ENCODE measurements at regions not wholly inside any gene's neighbourhood (a gene's known extent, or its start where the extent isn't known, plus 50 kb on each side); places are given as distances from the start of the nearest gene placed in this dataset.

DNA sequence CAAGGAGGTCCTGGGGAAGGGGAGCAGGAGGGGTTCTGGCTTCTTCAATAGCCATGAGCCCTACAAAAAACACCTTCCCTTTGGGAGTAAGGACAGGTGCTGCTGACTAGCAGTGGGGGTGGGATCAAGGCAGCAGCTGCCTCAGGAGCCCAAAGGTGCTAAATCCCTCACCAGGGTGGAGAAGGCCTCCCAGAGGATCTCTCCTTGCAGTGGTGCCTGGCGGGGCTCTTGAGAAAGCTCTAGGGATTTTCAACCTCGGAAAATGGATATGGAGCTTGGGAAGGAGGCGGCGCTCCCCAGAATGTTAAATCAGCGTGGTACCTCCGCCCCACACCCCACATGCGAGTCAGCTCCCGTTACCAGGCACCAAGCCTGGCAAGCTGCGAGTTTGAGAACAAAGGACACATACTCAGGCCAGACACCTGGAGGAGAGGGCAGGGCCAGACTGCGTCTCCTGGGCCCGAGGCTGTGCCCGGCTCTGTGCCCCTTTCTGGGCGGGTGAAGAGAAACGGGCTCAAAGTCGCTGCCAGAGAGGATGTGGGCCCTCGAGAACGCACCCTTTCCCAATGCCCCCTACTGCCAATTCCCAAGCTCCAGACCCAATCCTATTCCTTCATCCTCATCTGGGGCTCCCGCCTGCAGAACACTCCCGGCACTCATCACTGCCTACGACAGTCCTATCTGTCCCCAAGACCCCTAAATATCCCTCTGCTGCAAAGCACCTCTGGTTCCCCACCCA lies 139.0 kb downstream of the BRD1 start (continued):
- TF ChIP-seq ZNF749 (CRISPR knock-in tag; IDR thresholded peaks at IDR 0.05; ENCODE audit: borderline replicate concordance) (no peak), ELF4 (CRISPR knock-in tag; IDR thresholded peaks at IDR 0.05; ENCODE audit: borderline replicate concordance) (no peak)
- TF ChIP-seq, protein P1, sequence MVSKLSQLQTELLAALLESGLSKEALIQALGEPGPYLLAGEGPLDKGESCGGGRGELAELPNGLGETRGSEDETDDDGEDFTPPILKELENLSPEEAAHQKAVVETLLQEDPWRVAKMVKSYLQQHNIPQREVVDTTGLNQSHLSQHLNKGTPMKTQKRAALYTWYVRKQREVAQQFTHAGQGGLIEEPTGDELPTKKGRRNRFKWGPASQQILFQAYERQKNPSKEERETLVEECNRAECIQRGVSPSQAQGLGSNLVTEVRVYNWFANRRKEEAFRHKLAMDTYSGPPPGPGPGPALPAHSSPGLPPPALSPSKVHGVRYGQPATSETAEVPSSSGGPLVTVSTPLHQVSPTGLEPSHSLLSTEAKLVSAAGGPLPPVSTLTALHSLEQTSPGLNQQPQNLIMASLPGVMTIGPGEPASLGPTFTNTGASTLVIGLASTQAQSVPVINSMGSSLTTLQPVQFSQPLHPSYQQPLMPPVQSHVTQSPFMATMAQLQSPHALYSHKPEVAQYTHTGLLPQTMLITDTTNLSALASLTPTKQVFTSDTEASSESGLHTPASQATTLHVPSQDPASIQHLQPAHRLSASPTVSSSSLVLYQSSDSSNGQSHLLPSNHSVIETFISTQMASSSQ (IDR thresholded peaks at IDR 0.05; ENCODE audit: low read depth): no peak
- TF ChIP-seq, protein P1 (CRISPR knock-in tag; IDR thresholded peaks at IDR 0.05; ENCODE audit: borderline replicate concordance): no peak

DNA sequence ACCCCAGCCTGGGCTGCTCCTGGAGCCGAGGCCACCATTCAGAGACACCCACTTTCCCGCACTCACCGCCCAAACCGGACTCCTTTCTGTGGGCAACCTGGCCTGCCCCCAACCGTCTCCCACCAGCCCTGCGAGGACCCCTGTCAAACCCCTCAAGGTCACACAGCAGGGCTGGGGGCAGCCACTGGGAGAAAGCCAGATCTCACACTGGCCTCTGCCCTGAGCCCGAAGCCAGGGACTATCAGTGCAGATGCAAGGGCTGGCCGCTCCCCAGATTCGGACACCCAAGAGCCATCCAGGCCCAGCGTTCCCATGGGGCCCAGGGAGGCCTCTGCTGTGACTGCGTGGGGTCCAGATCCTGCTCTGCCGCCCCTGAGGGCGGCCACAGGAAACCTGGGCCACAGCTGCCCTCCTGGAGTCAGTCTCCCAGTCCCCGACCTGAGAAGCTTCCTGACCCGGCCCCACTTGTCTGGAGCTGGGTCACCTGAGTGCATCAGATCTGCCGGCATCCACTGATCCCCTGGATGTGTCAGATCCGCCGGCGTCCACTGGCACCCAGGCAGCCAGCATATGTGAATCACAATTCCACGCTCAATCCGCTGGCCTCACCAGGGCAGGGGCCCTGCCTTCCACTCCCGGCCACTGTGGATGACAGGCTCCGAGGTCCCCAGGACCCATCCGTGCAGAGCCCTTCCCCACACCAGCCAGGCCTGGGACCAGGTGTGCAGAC lies 139.7 kb downstream of the BRD1 start:
- WGBS (ENCODE audit: low lambda C conversion rate): 4% methylated on average over 8 of the region's 24 CpGs
- H3K27me3 ChIP-seq (ENCODE audit: control insufficient read depth in 1 of 2, insufficient read depth in 2 of 2, low read length in 2 of 2): peaks cover 18 to 77% of the 10 kb centered on the region in 2 experiments

More for the DNA sequence above, 139.7 kb downstream of the BRD1 start:
- CTCF ChIA-PET (ENCODE audit: low intra/inter-chr PET ratio, low total read pairs): no interaction called here
- Histone ChIP-seq H3K9ac (ENCODE audit: insufficient read depth, low read depth, low read length) (no peak overlapping the region), H3K79me2 (ENCODE audit: insufficient read depth, low read length) (no peaks in the 10 kb centered on the region), H3K9me3 (ENCODE audit: low read length) (no peaks in the 10 kb centered on the region; the same call in 1 of the 2 replicates), H2AFZ (ENCODE audit: low read length) (no peak overlapping the region), H3K4me1 (ENCODE audit: insufficient read depth, low read length) (no peaks in the 10 kb centered on the region), H3K27ac (ENCODE audit: extremely low read length, insufficient read depth, low read length) (no peak overlapping the region), H4K20me1 (ENCODE audit: insufficient read depth, low read length) (no peaks in the 10 kb centered on the region), H3K4me3 (replicated peaks in 1 of 3; ENCODE audit: insufficient read depth in 1 of 3, low read depth in 2 of 3, low read length in 3 of 3) (no peak overlapping the region), H3K4me2 (ENCODE audit: low read depth, low read length) (no peak overlapping the region), H3K36me3 (replicated peaks in 1 of 2; ENCODE audit: control insufficient read depth in 1 of 2, insufficient read depth in 2 of 2, low read length in 2 of 2) (no peaks in the 10 kb centered on the region)
- intact Hi-C loops (cut with micrococcal nuclease; ENCODE audit: unreplicated experiment) (no loop called here), in situ Hi-C loops (cut with HindIII; ENCODE audit: extremely low pct_ligation_motif_present, low pct_unique_long_range_greater_than_20kb) (no loop called here)
- POLR2A ChIA-PET: no interaction called here
- DNase-seq (ENCODE audit: low spot score) (no peak), ATAC-seq (no peak), FAIRE-seq (no peak)
- BruUV-seq (replicated peaks): no TSS peak
- TF ChIP-seq, protein P2, sequence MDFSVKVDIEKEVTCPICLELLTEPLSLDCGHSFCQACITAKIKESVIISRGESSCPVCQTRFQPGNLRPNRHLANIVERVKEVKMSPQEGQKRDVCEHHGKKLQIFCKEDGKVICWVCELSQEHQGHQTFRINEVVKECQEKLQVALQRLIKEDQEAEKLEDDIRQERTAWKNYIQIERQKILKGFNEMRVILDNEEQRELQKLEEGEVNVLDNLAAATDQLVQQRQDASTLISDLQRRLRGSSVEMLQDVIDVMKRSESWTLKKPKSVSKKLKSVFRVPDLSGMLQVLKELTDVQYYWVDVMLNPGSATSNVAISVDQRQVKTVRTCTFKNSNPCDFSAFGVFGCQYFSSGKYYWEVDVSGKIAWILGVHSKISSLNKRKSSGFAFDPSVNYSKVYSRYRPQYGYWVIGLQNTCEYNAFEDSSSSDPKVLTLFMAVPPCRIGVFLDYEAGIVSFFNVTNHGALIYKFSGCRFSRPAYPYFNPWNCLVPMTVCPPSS (IDR thresholded peaks at IDR 0.05): no peak
- TF ChIP-seq, protein P3, sequence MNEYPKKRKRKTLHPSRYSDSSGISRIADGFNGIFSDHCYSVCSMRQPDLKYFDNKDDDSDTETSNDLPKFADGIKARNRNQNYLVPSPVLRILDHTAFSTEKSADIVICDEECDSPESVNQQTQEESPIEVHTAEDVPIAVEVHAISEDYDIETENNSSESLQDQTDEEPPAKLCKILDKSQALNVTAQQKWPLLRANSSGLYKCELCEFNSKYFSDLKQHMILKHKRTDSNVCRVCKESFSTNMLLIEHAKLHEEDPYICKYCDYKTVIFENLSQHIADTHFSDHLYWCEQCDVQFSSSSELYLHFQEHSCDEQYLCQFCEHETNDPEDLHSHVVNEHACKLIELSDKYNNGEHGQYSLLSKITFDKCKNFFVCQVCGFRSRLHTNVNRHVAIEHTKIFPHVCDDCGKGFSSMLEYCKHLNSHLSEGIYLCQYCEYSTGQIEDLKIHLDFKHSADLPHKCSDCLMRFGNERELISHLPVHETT (CRISPR knock-in tag; conservative IDR thresholded peaks at IDR 0.05): no peak
- TF ChIP-seq MAFF (IDR thresholded peaks at IDR 0.05; ENCODE audit: low read depth, low read length) (no peak), ZNF432 (CRISPR knock-in tag; IDR thresholded peaks at IDR 0.05; ENCODE audit: borderline replicate concordance) (no peak), STAT5B (CRISPR knock-in tag; IDR thresholded peaks at IDR 0.05) (no peak), ZNF468 (CRISPR knock-in tag; IDR thresholded peaks at IDR 0.05) (no peak), KAT8 (CRISPR knock-in tag; IDR thresholded peaks at IDR 0.05) (no peak), NCOA2 (CRISPR knock-in tag; IDR thresholded peaks at IDR 0.05) (no peak), ZNF614 (CRISPR knock-in tag; IDR thresholded peaks at IDR 0.05; ENCODE audit: borderline replicate concordance) (no peak)

All from HepG2 (cell line).